H1 (cell line): ENCODE measurements at regions not wholly inside any gene's neighbourhood (a gene's known extent, or its start where the extent isn't known, plus 50 kb on each side); places are given as distances from the start of the nearest gene placed in this dataset.

Experiments used
- CTCF ChIA-PET: fragments of 300-600 bp; sonication (Branson Sonifier 250); formaldehyde crosslinking; loops from one replicate; lab custom pipeline; 2021; ENCODE audit not compliant: partially characterized antibody; lab: Charles Lee
- POLR2A ChIA-PET: fragments of 300-600 bp; sonication (Branson Sonifier 250); formaldehyde crosslinking; loops from one replicate; lab custom pipeline; 2021; ENCODE audit warnings: inconsistent platforms; ENCODE audit not compliant: partially characterized antibody; lab: Charles Lee
- DNase-seq, 2 experiments: peaks; one replicate each; pipeline versions ENCODE4 v3.0.0 to v3.0.0-alpha.2; 2010 to 2022; ENCODE audit warnings: low spot score in 2 of 2, low read depth in 1 of 2, mixed read lengths in 1 of 2
- FAIRE-seq: peaks from 2 replicates; lab custom pipeline; 2011; peaks lifted over from hg19 to GRCh38; lab: Jason Lieb, UNC
- H2AFZ ChIP-seq: 2 replicates; pipeline ENCODE4 v1.8.1; 2012; ENCODE audit warnings: low read length, inconsistent platforms
- H2AK5ac ChIP-seq: 2 replicates; pipeline ENCODE4 v1.6.1; 2013; ENCODE audit warnings: low read depth, low read length
- H2BK120ac ChIP-seq: replicated peaks from 2 replicates; pipeline ENCODE3; 2013; ENCODE audit warnings: low read depth, low read length, inconsistent platforms
- H2BK12ac ChIP-seq: 2 replicates; pipeline ENCODE4 v1.6.1; 2013; ENCODE audit warnings: low read depth, low read length
- H2BK15ac ChIP-seq: 2 replicates; pipeline ENCODE4 v1.6.1; 2013; ENCODE audit warnings: low read length
- H2BK20ac ChIP-seq: 2 replicates; pipeline ENCODE4 v1.6.1; 2013; ENCODE audit warnings: low read length
- H2BK5ac ChIP-seq: 2 replicates; pipeline ENCODE4 v1.6.1; 2013; ENCODE audit warnings: low read depth, low read length
- H3K14ac ChIP-seq: 2 replicates; pipeline ENCODE4 v1.6.1; 2013; ENCODE audit warnings: inconsistent platforms; ENCODE audit not compliant: insufficient read length
- H3K18ac ChIP-seq: 2 replicates; pipeline ENCODE4 v1.6.1; 2013; ENCODE audit warnings: low read length; ENCODE audit errors: extremely low read depth
- H3K23ac ChIP-seq: 2 replicates; pipeline ENCODE4 v1.6.1; 2013; ENCODE audit warnings: inconsistent platforms; ENCODE audit not compliant: insufficient read length
- H3K23me2 ChIP-seq: 2 replicates; pipeline ENCODE4 v1.6.1; 2013; ENCODE audit warnings: low read depth, low read length
- H3K27ac ChIP-seq: 2 replicates; pipeline ENCODE4 v1.6.1; 2011; ENCODE audit warnings: low read depth, low read length, inconsistent platforms
- H3K27me3 ChIP-seq, 4 experiments: replicated peaks in 1 of 4; 1 replicate in 1 of 4; 2 replicates in 3 of 4; pipeline versions ENCODE4 v1.6.1 to v1.8.1; 2011 to 2013; ENCODE audit warnings: low read length in 3 of 4, mild to moderate bottlenecking in 3 of 4, inconsistent platforms in 2 of 4, mixed read lengths in 2 of 4, moderate library complexity in 1 of 4; ENCODE audit not compliant: control insufficient read depth in 3 of 4, insufficient read depth in 3 of 4; ENCODE audit errors: extremely low read depth in 1 of 4
- H3K36me3 ChIP-seq, 4 experiments: 2 replicates each; pipeline versions ENCODE4 v1.6.1 to v1.8.1; 2011 to 2013; ENCODE audit warnings: mild to moderate bottlenecking in 4 of 4, low read length in 3 of 4, moderate library complexity in 2 of 4, control low read depth in 1 of 4, inconsistent platforms in 1 of 4; ENCODE audit not compliant: insufficient read depth in 4 of 4, control insufficient read depth in 2 of 4
- H3K4ac ChIP-seq: replicated peaks from 2 replicates; pipeline ENCODE3; 2013; ENCODE audit warnings: low read length, low read depth, mixed read lengths, inconsistent platforms; ENCODE audit not compliant: insufficient read length
- H3K4me1 ChIP-seq, 4 experiments: replicated peaks in 1 of 4; 1 replicate in 1 of 4; 2 replicates in 3 of 4; pipeline versions ENCODE4 v1.6.1 to v1.8.1; 2011 to 2013; ENCODE audit warnings: low read length in 3 of 4, inconsistent platforms in 2 of 4, mixed read lengths in 1 of 4; ENCODE audit not compliant: insufficient read depth in 4 of 4, control insufficient read depth in 3 of 4
- H3K4me2 ChIP-seq, 2 experiments: 2 replicates each; pipeline versions ENCODE4 v1.6.1 to v1.8.1; 2011 to 2013; ENCODE audit warnings: low read depth in 2 of 2, low read length in 2 of 2, control low read depth in 1 of 2, inconsistent platforms in 1 of 2, mild to moderate bottlenecking in 1 of 2; ENCODE audit not compliant: insufficient read depth in 1 of 2
- H3K4me3 ChIP-seq, 4 experiments: fragments of 200-600, 300-600 bp in 1 of 4; sonication (generic), shearing (Covaris generic), sonication (Bioruptor Twin) in 1 of 4; 2 replicates each; pipeline versions ENCODE4 v1.5.1 to v1.8.1; 2011 to 2016; ENCODE audit warnings: low read length in 4 of 4, low read depth in 3 of 4, control low read depth in 2 of 4, inconsistent platforms in 2 of 4, mild to moderate bottlenecking in 2 of 4, mixed read lengths in 1 of 4, moderate library complexity in 1 of 4; ENCODE audit not compliant: insufficient read depth in 2 of 4; ENCODE audit errors: extremely low read depth in 1 of 4
- H3K56ac ChIP-seq: replicated peaks from 2 replicates; pipeline ENCODE3; 2013; ENCODE audit warnings: low read depth, mild to moderate bottlenecking, mixed read lengths, low read length, inconsistent platforms; ENCODE audit not compliant: insufficient read length
- H3K79me1 ChIP-seq: 2 replicates; pipeline ENCODE4 v1.6.1; 2013; ENCODE audit warnings: low read depth, low read length, control low read depth
- H3K79me2 ChIP-seq, 2 experiments: 2 replicates each; pipeline versions ENCODE4 v1.6.1 to v1.8.1; 2012 to 2013; ENCODE audit warnings: low read length in 2 of 2, mild to moderate bottlenecking in 2 of 2, inconsistent platforms in 1 of 2; ENCODE audit not compliant: insufficient read depth in 2 of 2, control insufficient read depth in 1 of 2
- H3K9ac ChIP-seq, 4 experiments: replicated peaks in 1 of 4; 1 replicate in 1 of 4; 2 replicates in 3 of 4; pipeline versions ENCODE4 v1.6.1 to v1.8.1; 2011 to 2013; ENCODE audit warnings: low read depth in 3 of 4, low read length in 3 of 4, control low read depth in 2 of 4, mild to moderate bottlenecking in 2 of 4, moderate library complexity in 2 of 4, inconsistent platforms in 1 of 4; ENCODE audit errors: extremely low read depth in 1 of 4
- H3K9me3 ChIP-seq, 2 experiments: 2 replicates each; pipeline versions ENCODE4 v1.6.1 to v1.8.1; 2012 to 2013; ENCODE audit warnings: mild to moderate bottlenecking in 2 of 2, moderate library complexity in 2 of 2, control low read depth in 1 of 2, inconsistent platforms in 1 of 2, low read depth in 1 of 2, low read length in 1 of 2, mixed read lengths in 1 of 2; ENCODE audit not compliant: insufficient read depth in 2 of 2
- H4K20me1 ChIP-seq, 2 experiments: replicated peaks in 1 of 2; 2 replicates each; pipeline versions ENCODE3 to v1.8.1; 2011 to 2013; ENCODE audit warnings: inconsistent platforms in 2 of 2, low read length in 2 of 2, mild to moderate bottlenecking in 1 of 2; ENCODE audit not compliant: insufficient read depth in 2 of 2, control insufficient read depth in 1 of 2
- H4K5ac ChIP-seq: 2 replicates; pipeline ENCODE4 v1.6.1; 2013; ENCODE audit warnings: low read length, low read depth, mixed read lengths, inconsistent platforms; ENCODE audit not compliant: insufficient read length
- H4K8ac ChIP-seq: 2 replicates; pipeline ENCODE4 v1.8.0; 2013; ENCODE audit warnings: mild to moderate bottlenecking, moderate library complexity, low read length, inconsistent platforms; ENCODE audit not compliant: insufficient read depth; ENCODE audit errors: extremely low read depth
- H4K91ac ChIP-seq: replicated peaks from 2 replicates; pipeline ENCODE3; 2013; ENCODE audit warnings: low read length, mixed read lengths, inconsistent platforms; ENCODE audit not compliant: insufficient read length
- CHD1 ChIP-seq: IDR thresholded peaks from 2 replicates; pipeline ENCODE4 v1.6.1; 2012; ENCODE audit warnings: low read depth, low read length, improper control_type of control experiment
- KDM4A ChIP-seq: IDR thresholded peaks from one replicate; pipeline ENCODE4 v1.7.1; 2012; ENCODE audit warnings: low read depth, mild to moderate bottlenecking, moderate library complexity, low read length, inconsistent platforms; ENCODE audit not compliant: severe bottlenecking
- POU5F1 ChIP-seq: IDR thresholded peaks from 2 replicates; pipeline ENCODE4 v1.6.1; 2011; ENCODE audit warnings: low read depth, mild to moderate bottlenecking, low read length, moderate library complexity
- SIN3A ChIP-seq, 2 experiments: IDR thresholded peaks in 1 of 2; conservative IDR thresholded peaks in 1 of 2; 2 replicates each; pipeline ENCODE4 v1.6.1; 2011 to 2012; ENCODE audit warnings: low read length in 2 of 2, improper control_type of control experiment in 1 of 2, low read depth in 1 of 2, mild to moderate bottlenecking in 1 of 2
- WGBS, 2 experiments: shearing (Covaris generic) in 1 of 2; methylation state at CpG; one replicate each; pipeline versions ENCODE4 v1.1.6 to v1.1.7; 2013 to 2015; ENCODE audit warnings: low lambda C conversion rate in 2 of 2, mixed read lengths in 2 of 2, inconsistent platforms in 1 of 2, low coverage in 1 of 2, missing lambda C conversion rate in 1 of 2; ENCODE audit not compliant: insufficient replicate concordance in 2 of 2, insufficient coverage in 1 of 2, insufficient read length in 1 of 2; ENCODE audit errors: extremely low coverage in 1 of 2, missing lambda C conversion rate in 1 of 2; 5-methylcytosine and 5-hydroxymethylcytosine counted together
- TF ChIP-seq, protein P1 (sequence below): IDR thresholded peaks from 2 replicates; pipeline ENCODE4 v1.6.1; 2012; ENCODE audit warnings: inconsistent platforms

DNA sequence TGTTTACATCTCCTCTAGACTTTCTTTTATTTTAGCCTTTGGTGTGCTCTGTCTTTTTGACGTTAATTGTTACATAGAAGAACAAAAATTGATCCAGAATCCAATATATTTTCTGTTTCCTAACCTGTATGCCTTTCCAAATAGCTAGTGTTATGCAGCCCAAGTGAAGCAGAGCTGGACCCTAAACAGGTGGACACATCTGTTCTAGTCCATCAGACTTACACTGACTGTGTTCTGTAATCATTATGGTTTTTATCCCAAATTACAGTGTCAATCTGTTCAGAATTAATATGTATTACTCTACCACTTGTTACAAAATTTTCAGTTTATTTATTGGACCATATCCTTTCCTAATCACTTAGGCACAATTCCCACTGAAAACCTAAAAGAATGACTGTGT, 176.8 kb upstream of the FOXG1 start:
- Histone ChIP-seq H3K79me2 (no peaks in the 10 kb centered on the region), H3K4me3 (no peak overlapping the region), H3K4me1 (no peaks in the 10 kb centered on the region), H3K14ac (no peak overlapping the region)
- TF ChIP-seq CHD1: no peak
- TF ChIP-seq POU5F1: no peak
- TF ChIP-seq, protein P1, sequence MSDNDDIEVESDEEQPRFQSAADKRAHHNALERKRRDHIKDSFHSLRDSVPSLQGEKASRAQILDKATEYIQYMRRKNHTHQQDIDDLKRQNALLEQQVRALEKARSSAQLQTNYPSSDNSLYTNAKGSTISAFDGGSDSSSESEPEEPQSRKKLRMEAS: no peak
- TF ChIP-seq KDM4A: no peak
- no peak for TF ChIP-seq SIN3A (conservative IDR thresholded peaks at IDR 0.05 in 1 of 2, IDR thresholded peaks at IDR 0.05 in 1 of 2; ENCODE audit: low read depth in 1 of 2, low read length in 2 of 2)
- TF ChIP-seq, all 59 proteins: peak for 0
- no peak overlapping the region for H2BK20ac ChIP-seq
- H3K9me3 ChIP-seq: no peaks in the 10 kb centered on the region
- peaks cover 0 to 1% (median 0%) of the 10 kb centered on the region in 4 experiments; a peak in 1 of 7 replicates for H3K27me3 ChIP-seq
- WGBS, 2 experiments: 96% methylated on average over 1 of the region's 1 CpG; no CpG with 5 or more reads in 1 of the 2 experiments
- no peak overlapping the region for H3K27ac ChIP-seq
- CTCF ChIA-PET: no interaction called here
- no peak overlapping the region for H3K9ac ChIP-seq
- no peaks in the 10 kb centered on the region for H3K36me3 ChIP-seq
- no peaks in the 10 kb centered on the region for H3K23me2 ChIP-seq
- H3K4me2 ChIP-seq: no peak overlapping the region
- H3K23ac ChIP-seq: no peak overlapping the region
- no peak overlapping the region for H2BK120ac ChIP-seq
- H4K5ac ChIP-seq: no peak overlapping the region
- H3K56ac ChIP-seq: no peak overlapping the region
- H2AK5ac ChIP-seq: no peak overlapping the region
- H4K8ac ChIP-seq: no peak overlapping the region
- FAIRE-seq (no peak), DNase-seq (no peak)
- POLR2A ChIA-PET: no interaction called here
- no peaks in the 10 kb centered on the region for H4K20me1 ChIP-seq
- no peak overlapping the region for H3K4ac ChIP-seq
- H2BK5ac ChIP-seq: no peak overlapping the region
- no peak overlapping the region for H2BK12ac ChIP-seq
- H3K18ac ChIP-seq: no peak overlapping the region
- H2AFZ ChIP-seq: no peak overlapping the region
- H2BK15ac ChIP-seq: no peak overlapping the region
- no peak overlapping the region for H4K91ac ChIP-seq
- no peaks in the 10 kb centered on the region for H3K79me1 ChIP-seq
